ENCODE measurements at regions not wholly inside any gene's neighbourhood (a gene's known extent, or its start where the extent isn't known, plus 50 kb on each side); places are given as distances from the start of the nearest gene placed in this dataset.

- intact Hi-C loops (cut with DNase I; ENCODE audit: low total_unique reads) (no loop called here), in situ Hi-C loops (cut with MboI; ENCODE audit: low sequenced_read_pairs in 4 of 4) (no loop called here)
- ATAC-seq: no peak
- Histone ChIP-seq H3K27me3 (no peaks in the 10 kb centered on the region), H3K36me3 (no peaks in the 10 kb centered on the region), H3K27ac (no peak overlapping the region), H3K4me1 (no peaks in the 10 kb centered on the region), H3K4me3 (no peak overlapping the region), H3K9me3 (no peaks in the 10 kb centered on the region)
- no peak for TF ChIP-seq POLR2A (IDR thresholded peaks at IDR 0.05)
- TF ChIP-seq, protein P1, sequence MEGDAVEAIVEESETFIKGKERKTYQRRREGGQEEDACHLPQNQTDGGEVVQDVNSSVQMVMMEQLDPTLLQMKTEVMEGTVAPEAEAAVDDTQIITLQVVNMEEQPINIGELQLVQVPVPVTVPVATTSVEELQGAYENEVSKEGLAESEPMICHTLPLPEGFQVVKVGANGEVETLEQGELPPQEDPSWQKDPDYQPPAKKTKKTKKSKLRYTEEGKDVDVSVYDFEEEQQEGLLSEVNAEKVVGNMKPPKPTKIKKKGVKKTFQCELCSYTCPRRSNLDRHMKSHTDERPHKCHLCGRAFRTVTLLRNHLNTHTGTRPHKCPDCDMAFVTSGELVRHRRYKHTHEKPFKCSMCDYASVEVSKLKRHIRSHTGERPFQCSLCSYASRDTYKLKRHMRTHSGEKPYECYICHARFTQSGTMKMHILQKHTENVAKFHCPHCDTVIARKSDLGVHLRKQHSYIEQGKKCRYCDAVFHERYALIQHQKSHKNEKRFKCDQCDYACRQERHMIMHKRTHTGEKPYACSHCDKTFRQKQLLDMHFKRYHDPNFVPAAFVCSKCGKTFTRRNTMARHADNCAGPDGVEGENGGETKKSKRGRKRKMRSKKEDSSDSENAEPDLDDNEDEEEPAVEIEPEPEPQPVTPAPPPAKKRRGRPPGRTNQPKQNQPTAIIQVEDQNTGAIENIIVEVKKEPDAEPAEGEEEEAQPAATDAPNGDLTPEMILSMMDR (IDR thresholded peaks at IDR 0.05 in 4 of 5, conservative IDR thresholded peaks at IDR 0.05 in 1 of 5): no peak
- DNase-seq: no peak
Measured at GRCh38 chr1:157231846-157232525, 93.8 kb upstream of the ETV3 start.

GRCh38 chr1:157230500-157230899 lies 92.3 kb upstream of the ETV3 start:
- DNase-seq (no peak), ATAC-seq (no peak)
- in situ Hi-C loops (cut with MboI; ENCODE audit: low sequenced_read_pairs in 4 of 4) (no loop called here), intact Hi-C loops (cut with DNase I; ENCODE audit: low total_unique reads) (no loop called here)
- H3K9me3 ChIP-seq: no peaks in the 10 kb centered on the region
- no peak overlapping the region for H3K27ac ChIP-seq
- H3K4me1 ChIP-seq: no peaks in the 10 kb centered on the region
- no peaks in the 10 kb centered on the region for H3K36me3 ChIP-seq
- TF ChIP-seq POLR2A (IDR thresholded peaks at IDR 0.05): no peak
- TF ChIP-seq, protein P1 (IDR thresholded peaks at IDR 0.05 in 4 of 5, conservative IDR thresholded peaks at IDR 0.05 in 1 of 5): no peak
- no peaks in the 10 kb centered on the region for H3K27me3 ChIP-seq
- H3K4me3 ChIP-seq: no peak overlapping the region

- Histone ChIP-seq H3K9me3 (no peaks in the 10 kb centered on the region), H3K4me1 (no peaks in the 10 kb centered on the region), H3K27me3 (peaks cover 0 to under 1% (median 0%) of the 10 kb centered on the region in 3 donors), H3K4me3 (no peak overlapping the region), H3K36me3 (no peaks in the 10 kb centered on the region), H3K27ac (no peak overlapping the region)
- in situ Hi-C loops (cut with MboI; ENCODE audit: low sequenced_read_pairs in 4 of 4): no loop called here
- ATAC-seq (no peak), DNase-seq (no peak)
- TF ChIP-seq POLR2A (IDR thresholded peaks at IDR 0.05): no peak
- TF ChIP-seq, protein P1 (IDR thresholded peaks at IDR 0.05 in 4 of 5, conservative IDR thresholded peaks at IDR 0.05 in 1 of 5): no peak
- intact Hi-C loops (cut with DNase I; ENCODE audit: low total_unique reads): no loop called here
Measured at GRCh38 chr1:157227700-157228099, 89.5 kb upstream of the ETV3 start.

DNA sequence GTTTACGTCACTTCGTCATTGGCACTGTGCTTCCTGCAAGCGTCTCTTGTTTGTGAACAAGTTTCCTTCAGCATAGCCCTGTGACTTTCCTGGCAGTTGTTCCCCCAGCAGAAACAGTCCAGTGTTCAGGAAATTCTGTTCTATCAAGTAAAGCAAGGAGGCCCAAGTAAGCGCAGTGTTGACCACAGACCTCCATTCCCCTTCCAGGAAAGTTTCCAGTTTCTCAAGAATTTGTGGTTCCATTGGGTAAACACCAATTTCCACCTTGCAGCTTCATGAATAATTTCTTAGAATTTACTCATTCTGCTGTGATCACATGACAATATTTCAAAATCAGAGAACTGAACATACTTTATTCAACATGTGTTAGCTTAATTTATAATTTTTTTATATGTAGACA lies 88.5 kb upstream of the ETV3 start:
- DNase-seq: no peak
- intact Hi-C loops (cut with DNase I; ENCODE audit: low total_unique reads) (no loop called here), in situ Hi-C loops (cut with MboI; ENCODE audit: low sequenced_read_pairs in 4 of 4) (no loop called here)
- Histone ChIP-seq H3K27me3 (peaks cover 0 to 2% (median 0%) of the 10 kb centered on the region in 3 donors), H3K4me1 (no peaks in the 10 kb centered on the region), H3K36me3 (no peaks in the 10 kb centered on the region), H3K9me3 (no peaks in the 10 kb centered on the region), H3K4me3 (no peak overlapping the region), H3K27ac (no peak overlapping the region)
- TF ChIP-seq, protein P1 (IDR thresholded peaks at IDR 0.05 in 4 of 5, conservative IDR thresholded peaks at IDR 0.05 in 1 of 5): no peak
- TF ChIP-seq POLR2A (IDR thresholded peaks at IDR 0.05): no peak
- no peak for ATAC-seq

DNA sequence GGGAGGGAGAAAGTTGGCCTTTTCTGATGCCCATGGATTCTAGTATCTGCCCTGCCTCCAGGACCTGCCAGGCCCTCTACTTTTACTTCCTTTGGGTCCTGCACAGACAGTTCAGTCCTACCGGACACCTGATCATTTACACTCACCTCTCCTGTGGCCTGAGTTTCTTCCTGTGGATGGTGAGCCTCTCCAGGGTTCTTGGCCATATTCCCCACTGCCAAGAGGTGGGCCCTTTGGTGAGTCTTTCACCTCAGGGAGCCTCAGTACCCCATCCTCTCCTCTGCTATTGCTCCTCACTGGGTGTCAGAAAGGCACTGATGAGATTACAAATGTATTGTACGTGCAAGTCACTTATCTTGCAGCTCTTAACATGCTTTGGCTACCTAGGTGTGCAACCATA lies 81.4 kb upstream of the ETV3 start:
- no peak for TF ChIP-seq POLR2A (IDR thresholded peaks at IDR 0.05)
- TF ChIP-seq, protein P1 (IDR thresholded peaks at IDR 0.05 in 4 of 5, conservative IDR thresholded peaks at IDR 0.05 in 1 of 5): no peak
- no peaks in the 10 kb centered on the region for H3K9me3 ChIP-seq
- H3K4me1 ChIP-seq: no peaks in the 10 kb centered on the region
- H3K27me3 ChIP-seq: peaks cover 0 to 2% (median 0%) of the 10 kb centered on the region in 3 donors
- H3K27ac ChIP-seq: no peak overlapping the region
- no peak overlapping the region for H3K4me3 ChIP-seq
- H3K36me3 ChIP-seq: no peaks in the 10 kb centered on the region
- intact Hi-C loops (cut with DNase I; ENCODE audit: low total_unique reads) (no loop called here), in situ Hi-C loops (cut with MboI; ENCODE audit: low sequenced_read_pairs in 4 of 4) (loop anchor here in 2 of 4 donors (25.0 kb wide), 1 partner anchor 268 kb away; no protein-coding TSS in a partner anchor)
- ATAC-seq (no peak), DNase-seq (no peak)

Measured in gastrocnemius medialis (tissue), 4 donors.